ENCODE measurements at regions not wholly inside any gene's neighbourhood (a gene's known extent, or its start where the extent isn't known, plus 50 kb on each side); places are given as distances from the start of the nearest gene placed in this dataset.

- DNase-seq (ENCODE audit: low read depth, low spot score), result no peak
- TF ChIP-seq, protein P1, sequence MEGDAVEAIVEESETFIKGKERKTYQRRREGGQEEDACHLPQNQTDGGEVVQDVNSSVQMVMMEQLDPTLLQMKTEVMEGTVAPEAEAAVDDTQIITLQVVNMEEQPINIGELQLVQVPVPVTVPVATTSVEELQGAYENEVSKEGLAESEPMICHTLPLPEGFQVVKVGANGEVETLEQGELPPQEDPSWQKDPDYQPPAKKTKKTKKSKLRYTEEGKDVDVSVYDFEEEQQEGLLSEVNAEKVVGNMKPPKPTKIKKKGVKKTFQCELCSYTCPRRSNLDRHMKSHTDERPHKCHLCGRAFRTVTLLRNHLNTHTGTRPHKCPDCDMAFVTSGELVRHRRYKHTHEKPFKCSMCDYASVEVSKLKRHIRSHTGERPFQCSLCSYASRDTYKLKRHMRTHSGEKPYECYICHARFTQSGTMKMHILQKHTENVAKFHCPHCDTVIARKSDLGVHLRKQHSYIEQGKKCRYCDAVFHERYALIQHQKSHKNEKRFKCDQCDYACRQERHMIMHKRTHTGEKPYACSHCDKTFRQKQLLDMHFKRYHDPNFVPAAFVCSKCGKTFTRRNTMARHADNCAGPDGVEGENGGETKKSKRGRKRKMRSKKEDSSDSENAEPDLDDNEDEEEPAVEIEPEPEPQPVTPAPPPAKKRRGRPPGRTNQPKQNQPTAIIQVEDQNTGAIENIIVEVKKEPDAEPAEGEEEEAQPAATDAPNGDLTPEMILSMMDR (IDR thresholded peaks at IDR 0.05; ENCODE audit: insufficient read depth, low read length, missing control alignments), result no peak
- no peak overlapping the region for H3K4me3 ChIP-seq (ENCODE audit: low read depth, low read length)
- ChIA-PET CTCF (no interaction called here), POLR2A (no interaction called here)
These were observed 1667.9 kb downstream of the SLITRK1 start for GRCh38 chr13:82214341-82214740.

GRCh38 chr13:82206241-82206640 lies 1676.0 kb downstream of the SLITRK1 start:
- TF ChIP-seq, protein P1 (IDR thresholded peaks at IDR 0.05; ENCODE audit: insufficient read depth, low read length, missing control alignments), result no peak
- POLR2A ChIA-PET, result no interaction called here
- CTCF ChIA-PET, result no interaction called here
- H3K4me3 ChIP-seq (ENCODE audit: low read depth, low read length), result no peak overlapping the region
- no peak for DNase-seq (ENCODE audit: low read depth, low spot score)

- DNase-seq (ENCODE audit: low read depth, low spot score), result no peak
- POLR2A ChIA-PET, result no interaction called here
- no peak overlapping the region for H3K4me3 ChIP-seq (ENCODE audit: low read depth, low read length)
- CTCF ChIA-PET, result no interaction called here
- TF ChIP-seq, protein P1 (IDR thresholded peaks at IDR 0.05; ENCODE audit: insufficient read depth, low read length, missing control alignments), result no peak
These were observed 1679.9 kb downstream of the SLITRK1 start for GRCh38 chr13:82202398-82202797.

GRCh38 chr13:82196087-82196486 lies 1686.2 kb downstream of the SLITRK1 start:
- DNase-seq (ENCODE audit: low read depth, low spot score), result no peak
- no peak overlapping the region for H3K4me3 ChIP-seq (ENCODE audit: low read depth, low read length)
- TF ChIP-seq, protein P1 (IDR thresholded peaks at IDR 0.05; ENCODE audit: insufficient read depth, low read length, missing control alignments), result no peak
- ChIA-PET CTCF (no interaction called here), POLR2A (no interaction called here)

DNA sequence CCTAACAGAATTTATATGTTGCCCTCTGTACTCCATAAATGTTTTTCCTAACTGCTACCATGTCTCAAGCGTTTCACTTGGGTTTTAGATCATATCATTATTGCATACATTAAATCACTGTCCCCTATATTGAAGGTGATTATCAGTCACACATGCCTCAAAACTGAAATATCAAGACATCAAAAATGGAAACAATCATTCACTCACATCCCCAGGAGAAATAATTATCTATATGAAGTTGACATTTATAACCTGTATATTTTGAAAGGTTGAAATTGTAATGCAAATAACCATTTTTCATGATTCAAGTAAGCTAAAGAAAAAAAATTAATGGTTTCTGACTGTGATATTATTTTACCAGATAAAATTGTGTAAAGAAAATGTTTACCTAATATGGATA lies 1695.0 kb downstream of the SLITRK1 start:
- POLR2A ChIA-PET, result no interaction called here
- DNase-seq (ENCODE audit: low read depth, low spot score), result no peak
- CTCF ChIA-PET, result no interaction called here
- TF ChIP-seq, protein P1 (IDR thresholded peaks at IDR 0.05; ENCODE audit: insufficient read depth, low read length, missing control alignments), result no peak
- no peak overlapping the region for H3K4me3 ChIP-seq (ENCODE audit: low read depth, low read length)

DNA sequence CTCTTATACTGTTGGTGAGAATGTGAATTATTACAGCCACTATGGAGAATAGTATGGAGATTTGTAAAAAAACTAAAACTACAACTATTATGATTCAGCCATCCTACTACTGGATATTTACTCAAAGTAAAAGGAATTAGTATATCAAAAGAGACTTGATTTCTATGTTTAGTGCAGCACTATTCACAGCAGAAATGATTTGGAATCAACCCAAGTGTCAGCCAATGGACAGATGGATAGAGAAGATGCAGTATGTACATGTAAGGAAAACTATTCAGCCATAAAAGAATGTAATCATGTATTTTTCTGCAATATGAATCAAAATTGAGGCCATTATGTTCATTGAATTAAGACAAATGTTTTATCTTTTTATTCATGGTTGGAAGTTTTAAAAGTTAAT lies 1705.5 kb downstream of the SLITRK1 start:
- POLR2A ChIA-PET, result no interaction called here
- TF ChIP-seq, protein P1 (IDR thresholded peaks at IDR 0.05; ENCODE audit: insufficient read depth, low read length, missing control alignments), result no peak
- DNase-seq (ENCODE audit: low read depth, low spot score), result no peak
- CTCF ChIA-PET, result no interaction called here
- no peak overlapping the region for H3K4me3 ChIP-seq (ENCODE audit: low read depth, low read length)
